ENCODE measurements at regions not wholly inside any gene's neighbourhood (a gene's known extent, or its start where the extent isn't known, plus 50 kb on each side); places are given as distances from the start of the nearest gene placed in this dataset.

DNA sequence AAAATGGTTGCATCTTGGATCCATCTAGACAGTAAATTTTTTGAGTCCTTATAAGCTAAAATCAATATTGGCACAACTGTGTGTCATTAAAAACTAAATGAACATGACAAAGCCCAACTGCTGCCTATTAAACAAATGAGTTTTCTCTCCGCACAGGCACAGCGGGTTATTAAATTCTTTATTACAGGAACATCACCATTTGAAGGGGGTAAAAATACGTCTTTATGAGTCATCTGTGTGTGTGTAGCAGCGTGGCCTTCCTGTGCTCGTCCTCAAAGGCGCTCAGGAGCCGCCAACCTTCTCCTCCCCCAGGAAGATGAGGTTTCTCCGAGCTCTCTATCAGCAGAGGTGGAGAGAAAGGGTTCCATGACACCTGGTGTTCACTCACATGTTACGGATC lies 62.6 kb upstream of the SDK2 start:
- Mint-ChIP-seq H3K9me3 (ENCODE audit: unreplicated experiment) (no peaks in the 10 kb centered on the region), H3K4me1 (ENCODE audit: unreplicated experiment) (no peaks in the 10 kb centered on the region), H3K36me3 (ENCODE audit: low read depth, unreplicated experiment) (no peaks in the 10 kb centered on the region), H3K4me3 (ENCODE audit: unreplicated experiment) (no peak overlapping the region), H3K27me3 (ENCODE audit: unreplicated experiment) (no peaks in the 10 kb centered on the region), H3K27ac (ENCODE audit: unreplicated experiment) (no peak overlapping the region)
- TF ChIP-seq, protein P1, sequence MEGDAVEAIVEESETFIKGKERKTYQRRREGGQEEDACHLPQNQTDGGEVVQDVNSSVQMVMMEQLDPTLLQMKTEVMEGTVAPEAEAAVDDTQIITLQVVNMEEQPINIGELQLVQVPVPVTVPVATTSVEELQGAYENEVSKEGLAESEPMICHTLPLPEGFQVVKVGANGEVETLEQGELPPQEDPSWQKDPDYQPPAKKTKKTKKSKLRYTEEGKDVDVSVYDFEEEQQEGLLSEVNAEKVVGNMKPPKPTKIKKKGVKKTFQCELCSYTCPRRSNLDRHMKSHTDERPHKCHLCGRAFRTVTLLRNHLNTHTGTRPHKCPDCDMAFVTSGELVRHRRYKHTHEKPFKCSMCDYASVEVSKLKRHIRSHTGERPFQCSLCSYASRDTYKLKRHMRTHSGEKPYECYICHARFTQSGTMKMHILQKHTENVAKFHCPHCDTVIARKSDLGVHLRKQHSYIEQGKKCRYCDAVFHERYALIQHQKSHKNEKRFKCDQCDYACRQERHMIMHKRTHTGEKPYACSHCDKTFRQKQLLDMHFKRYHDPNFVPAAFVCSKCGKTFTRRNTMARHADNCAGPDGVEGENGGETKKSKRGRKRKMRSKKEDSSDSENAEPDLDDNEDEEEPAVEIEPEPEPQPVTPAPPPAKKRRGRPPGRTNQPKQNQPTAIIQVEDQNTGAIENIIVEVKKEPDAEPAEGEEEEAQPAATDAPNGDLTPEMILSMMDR (IDR thresholded peaks at IDR 0.05; ENCODE audit: unreplicated experiment) = no peak
- DNase-seq (ENCODE audit: low spot score) = no peak

DNA sequence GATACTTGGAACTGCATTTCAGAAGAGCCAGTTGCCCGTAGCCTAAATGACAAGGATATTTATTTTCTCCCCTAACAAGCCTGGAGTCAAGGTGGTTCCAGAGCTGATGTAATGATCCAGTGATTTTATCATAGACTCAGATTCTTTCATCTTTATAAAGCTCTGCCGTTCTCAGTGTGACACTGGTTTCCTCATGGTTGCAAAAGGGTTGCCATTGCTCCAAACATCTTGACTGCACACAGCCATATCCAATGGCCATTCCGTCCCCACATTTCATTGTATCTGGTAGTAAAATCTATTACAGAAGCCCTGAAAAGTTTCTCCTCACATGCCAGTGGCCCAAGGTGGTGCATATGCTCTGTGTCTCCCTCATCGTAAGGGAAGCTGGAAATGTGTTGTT lies 63.1 kb upstream of the SDK2 start:
- no peak for DNase-seq (ENCODE audit: low spot score)
- Mint-ChIP-seq H3K36me3 (ENCODE audit: low read depth, unreplicated experiment) (no peaks in the 10 kb centered on the region), H3K27me3 (ENCODE audit: unreplicated experiment) (peaks cover 2% of the 10 kb centered on the region), H3K9me3 (ENCODE audit: unreplicated experiment) (no peaks in the 10 kb centered on the region), H3K27ac (ENCODE audit: unreplicated experiment) (no peak overlapping the region), H3K4me1 (ENCODE audit: unreplicated experiment) (no peaks in the 10 kb centered on the region), H3K4me3 (ENCODE audit: unreplicated experiment) (no peak overlapping the region)
- TF ChIP-seq, protein P1 (IDR thresholded peaks at IDR 0.05; ENCODE audit: unreplicated experiment) = no peak

DNA sequence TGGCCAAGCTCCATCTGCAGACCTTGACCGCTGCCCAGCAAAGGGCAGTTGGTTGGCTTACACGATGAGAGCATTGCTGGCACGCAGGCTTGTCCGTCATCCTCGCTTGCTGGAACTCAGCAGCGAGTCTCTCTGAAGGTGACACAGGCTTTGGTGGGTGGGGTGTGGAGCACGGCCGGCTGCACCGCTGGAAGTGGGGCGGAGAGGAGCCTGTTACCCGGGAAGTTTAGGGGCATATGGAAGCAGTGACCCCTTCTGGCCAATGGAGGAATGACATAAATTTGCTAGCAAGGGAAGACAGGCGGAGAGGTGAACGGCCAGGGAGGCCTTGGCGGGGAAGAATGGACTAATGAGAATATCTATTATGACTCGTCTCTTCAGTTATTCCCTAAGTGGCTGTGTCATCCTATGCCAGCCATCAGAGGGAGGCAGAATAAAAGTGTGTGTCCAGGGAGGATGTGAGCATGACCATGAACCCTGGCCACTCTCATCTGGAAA lies 65.9 kb upstream of the SDK2 start:
- Mint-ChIP-seq H3K9me3 (ENCODE audit: unreplicated experiment) (no peaks in the 10 kb centered on the region), H3K36me3 (ENCODE audit: low read depth, unreplicated experiment) (no peaks in the 10 kb centered on the region), H3K27me3 (ENCODE audit: unreplicated experiment) (peaks cover 2% of the 10 kb centered on the region), H3K27ac (ENCODE audit: unreplicated experiment) (no peak overlapping the region), H3K4me3 (ENCODE audit: unreplicated experiment) (no peak overlapping the region), H3K4me1 (ENCODE audit: unreplicated experiment) (no peaks in the 10 kb centered on the region)
- peak; percentile 78 for DNase-seq (ENCODE audit: low spot score)
- TF ChIP-seq, protein P1 (IDR thresholded peaks at IDR 0.05; ENCODE audit: unreplicated experiment) = peak; percentile 92

DNA sequence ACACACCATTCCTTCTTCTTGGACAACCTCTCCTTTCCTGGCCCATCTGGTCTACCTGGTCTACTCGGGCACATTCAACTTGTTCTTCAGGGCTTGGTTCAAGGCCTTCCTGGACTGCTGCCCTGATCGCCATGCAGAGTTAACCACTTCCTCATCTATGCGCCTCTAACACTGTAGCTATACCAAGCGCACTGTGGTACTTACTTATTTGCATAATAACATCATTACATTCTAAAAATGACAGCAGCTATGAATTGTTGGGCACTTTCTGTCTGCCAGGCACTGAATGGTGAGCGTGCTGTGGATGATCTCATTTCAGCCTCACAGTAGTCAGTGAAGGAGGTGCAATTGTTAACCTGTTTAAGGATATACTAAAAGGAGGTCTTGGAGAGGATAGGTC lies 66.9 kb upstream of the SDK2 start:
- Mint-ChIP-seq H3K4me3 (ENCODE audit: unreplicated experiment) (no peak overlapping the region), H3K36me3 (ENCODE audit: low read depth, unreplicated experiment) (no peaks in the 10 kb centered on the region), H3K27me3 (ENCODE audit: unreplicated experiment) (peaks cover 2% of the 10 kb centered on the region), H3K4me1 (ENCODE audit: unreplicated experiment) (no peaks in the 10 kb centered on the region), H3K27ac (ENCODE audit: unreplicated experiment) (no peak overlapping the region), H3K9me3 (ENCODE audit: unreplicated experiment) (no peaks in the 10 kb centered on the region)
- TF ChIP-seq, protein P1 (IDR thresholded peaks at IDR 0.05; ENCODE audit: unreplicated experiment) = no peak
- no peak for DNase-seq (ENCODE audit: low spot score)

DNA sequence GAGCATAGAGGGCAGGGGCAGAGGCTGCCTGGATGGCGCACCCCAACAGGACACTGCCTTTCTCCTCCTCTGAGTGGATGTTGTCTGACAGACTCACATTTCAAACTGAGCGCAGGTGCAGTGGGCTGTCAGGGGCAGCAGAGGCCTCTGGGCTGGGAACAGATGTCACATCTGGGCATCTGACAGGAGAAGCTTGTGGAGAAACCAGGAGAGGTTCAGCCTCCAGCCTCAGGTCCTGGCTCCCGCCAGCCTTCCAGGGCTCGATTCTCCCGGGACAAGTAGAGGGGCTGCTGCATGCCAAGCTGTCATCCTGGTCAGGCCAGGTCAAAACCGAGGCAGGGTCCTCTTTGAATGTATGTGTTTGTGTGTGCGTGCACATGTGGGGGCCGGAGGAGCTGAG lies 67.7 kb upstream of the SDK2 start:
- Mint-ChIP-seq H3K4me3 (ENCODE audit: unreplicated experiment) (no peak overlapping the region), H3K27me3 (ENCODE audit: unreplicated experiment) (peaks cover 2% of the 10 kb centered on the region), H3K27ac (ENCODE audit: unreplicated experiment) (no peak overlapping the region), H3K4me1 (ENCODE audit: unreplicated experiment) (no peaks in the 10 kb centered on the region), H3K36me3 (ENCODE audit: low read depth, unreplicated experiment) (no peaks in the 10 kb centered on the region), H3K9me3 (ENCODE audit: unreplicated experiment) (no peaks in the 10 kb centered on the region)
- no peak for DNase-seq (ENCODE audit: low spot score)
- TF ChIP-seq, protein P1 (IDR thresholded peaks at IDR 0.05; ENCODE audit: unreplicated experiment) = no peak

All from endothelial cell (in vitro differentiated cells).